ENCODE measurements at regions not wholly inside any gene's neighbourhood (a gene's known extent, or its start where the extent isn't known, plus 50 kb on each side); places are given as distances from the start of the nearest gene placed in this dataset.

DNA sequence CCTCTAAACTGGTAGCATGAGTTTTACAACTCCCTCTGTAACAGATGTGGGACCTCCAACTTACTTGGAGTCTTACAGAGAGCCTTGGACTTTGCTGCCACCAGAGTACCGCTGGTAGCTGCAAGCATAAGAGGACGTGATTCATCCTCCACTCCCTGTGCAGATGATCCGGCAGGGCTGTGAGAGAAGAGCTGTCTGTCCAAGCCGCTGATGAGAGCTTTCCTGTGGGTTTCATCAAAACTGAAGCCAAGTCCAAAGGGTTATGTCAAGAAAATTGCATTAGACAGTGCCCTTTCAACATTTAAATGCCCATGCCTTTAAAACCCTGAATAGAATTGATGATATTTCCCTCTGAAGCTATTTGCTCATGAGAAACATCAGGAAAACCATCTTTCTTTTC is 85.8 kb downstream of the LLPH start:
- Histone ChIP-seq H3K4me3 (ENCODE audit: extremely low read depth, insufficient read depth, low read length, poor library complexity, severe bottlenecking) (no peak overlapping the region), H3K36me3 (ENCODE audit: control insufficient read depth, insufficient read depth, low read length) (no peaks in the 10 kb centered on the region), H3K4me1 (ENCODE audit: control insufficient read depth, insufficient read depth, low read length, poor library complexity, severe bottlenecking) (no peaks in the 10 kb centered on the region), H3K27ac (ENCODE audit: low read depth, low read length, severe bottlenecking) (no peak overlapping the region), H3K9me3 (ENCODE audit: control insufficient read depth, low read length) (no peaks in the 10 kb centered on the region)
- WGBS, 2 experiments (ENCODE audit: insufficient coverage in 2 of 2), result 95 to 100% methylated on average over 3 to 4 of the region's 4 CpGs

DNA sequence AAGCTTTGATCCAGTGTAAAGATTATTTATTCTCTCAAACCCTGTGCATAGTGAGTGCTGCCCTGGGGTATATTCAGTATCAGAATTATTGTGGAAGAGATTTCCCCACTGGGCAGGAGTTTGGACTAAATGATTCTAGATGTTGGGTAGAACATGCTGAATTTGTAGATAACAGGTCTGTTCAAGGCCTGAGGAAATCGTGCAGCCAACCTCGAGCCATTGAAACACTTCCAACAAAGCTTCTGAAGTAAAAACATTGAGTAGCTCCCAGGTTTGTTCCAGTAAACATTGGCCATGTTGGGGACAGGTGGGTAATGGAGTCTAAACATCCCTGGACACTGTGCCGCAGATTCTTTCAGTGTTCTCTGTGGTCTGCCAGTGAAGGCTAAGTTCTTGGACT is 87.5 kb downstream of the LLPH start:
- H3K27ac ChIP-seq (ENCODE audit: low read depth, low read length, severe bottlenecking), result no peak overlapping the region
- 83 to 96% methylated on average over 3 of the region's 3 CpGs for WGBS, 2 experiments (ENCODE audit: insufficient coverage in 2 of 2)
- no peaks in the 10 kb centered on the region for H3K36me3 ChIP-seq (ENCODE audit: control insufficient read depth, insufficient read depth, low read length)
- H3K4me1 ChIP-seq (ENCODE audit: control insufficient read depth, insufficient read depth, low read length, poor library complexity, severe bottlenecking), result no peaks in the 10 kb centered on the region
- no peaks in the 10 kb centered on the region for H3K9me3 ChIP-seq (ENCODE audit: control insufficient read depth, low read length)
- H3K4me3 ChIP-seq (ENCODE audit: extremely low read depth, insufficient read depth, low read length, poor library complexity, severe bottlenecking), result no peak overlapping the region

DNA sequence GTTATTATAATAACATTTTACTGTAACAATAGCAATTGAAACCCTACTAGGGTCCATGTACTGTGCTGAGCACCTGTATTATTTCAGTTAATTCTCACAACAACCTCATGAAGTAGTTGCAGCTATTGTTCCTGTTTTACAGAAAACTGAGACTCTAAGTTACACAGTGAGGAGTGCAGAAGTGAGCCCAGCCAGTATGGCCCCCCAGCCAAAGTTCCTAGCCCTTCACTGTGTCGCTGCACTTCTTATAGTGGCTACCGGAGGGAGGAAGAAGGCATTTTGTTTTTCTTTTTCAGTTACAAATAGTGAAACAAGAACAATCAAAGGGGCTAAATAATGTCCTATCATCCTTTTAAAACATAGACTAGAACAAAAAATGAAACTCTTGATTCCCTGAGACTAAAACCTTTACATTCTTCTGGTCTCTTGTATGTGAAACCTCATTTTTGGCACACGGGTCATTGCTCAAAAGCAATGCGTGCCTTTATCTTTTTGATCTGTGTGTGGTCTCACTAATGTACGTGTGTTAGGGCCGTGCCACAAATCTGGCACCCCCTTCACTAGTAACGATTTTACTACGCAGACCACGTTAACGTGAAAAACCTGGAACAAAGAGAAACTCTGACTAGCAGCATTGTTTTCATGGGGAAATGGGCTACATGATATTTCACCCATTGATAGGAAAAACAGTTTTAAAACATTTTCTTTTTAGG is 88.7 kb downstream of the LLPH start:
- Histone ChIP-seq H3K36me3 (ENCODE audit: control insufficient read depth, insufficient read depth, low read length) (no peaks in the 10 kb centered on the region), H3K9me3 (ENCODE audit: control insufficient read depth, low read length) (no peaks in the 10 kb centered on the region), H3K4me1 (ENCODE audit: control insufficient read depth, insufficient read depth, low read length, poor library complexity, severe bottlenecking) (peaks cover 3% of the 10 kb centered on the region), H3K27ac (ENCODE audit: low read depth, low read length, severe bottlenecking) (no peak overlapping the region), H3K4me3 (ENCODE audit: extremely low read depth, insufficient read depth, low read length, poor library complexity, severe bottlenecking) (no peak overlapping the region)
- 96 to 100% methylated on average over 2 to 6 of the region's 10 CpGs for WGBS, 2 experiments (ENCODE audit: insufficient coverage in 2 of 2)

DNA sequence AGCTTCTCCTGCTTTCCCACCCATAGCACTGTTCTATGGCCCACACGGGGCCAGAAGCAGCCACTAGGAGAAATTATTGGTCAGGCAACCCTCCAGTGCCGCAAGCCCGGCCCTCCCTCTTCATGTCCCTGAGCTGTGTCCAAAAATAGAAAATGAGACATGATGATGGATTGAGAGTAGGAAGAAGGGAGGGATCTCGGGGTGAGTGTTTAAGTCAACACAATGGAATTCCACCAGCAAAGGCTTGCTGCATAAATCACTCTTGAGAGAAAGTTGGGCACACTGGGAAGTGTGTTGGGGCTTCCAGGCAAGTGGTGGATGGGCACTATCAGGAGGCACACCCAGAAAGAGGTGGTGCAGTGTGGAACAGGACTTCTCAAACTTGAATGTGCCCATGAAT is 94.2 kb downstream of the LLPH start:
- Histone ChIP-seq H3K27ac (ENCODE audit: low read depth, low read length, severe bottlenecking) (peak overlapping the region; percentile 85), H3K4me1 (ENCODE audit: control insufficient read depth, insufficient read depth, low read length, poor library complexity, severe bottlenecking) (peaks cover 12% of the 10 kb centered on the region), H3K9me3 (ENCODE audit: control insufficient read depth, low read length) (no peaks in the 10 kb centered on the region), H3K4me3 (ENCODE audit: extremely low read depth, insufficient read depth, low read length, poor library complexity, severe bottlenecking) (no peak overlapping the region), H3K36me3 (ENCODE audit: control insufficient read depth, insufficient read depth, low read length) (no peaks in the 10 kb centered on the region)
- 53 to 75% methylated on average over 4 of the region's 4 CpGs for WGBS, 2 experiments (ENCODE audit: insufficient coverage in 2 of 2)

DNA sequence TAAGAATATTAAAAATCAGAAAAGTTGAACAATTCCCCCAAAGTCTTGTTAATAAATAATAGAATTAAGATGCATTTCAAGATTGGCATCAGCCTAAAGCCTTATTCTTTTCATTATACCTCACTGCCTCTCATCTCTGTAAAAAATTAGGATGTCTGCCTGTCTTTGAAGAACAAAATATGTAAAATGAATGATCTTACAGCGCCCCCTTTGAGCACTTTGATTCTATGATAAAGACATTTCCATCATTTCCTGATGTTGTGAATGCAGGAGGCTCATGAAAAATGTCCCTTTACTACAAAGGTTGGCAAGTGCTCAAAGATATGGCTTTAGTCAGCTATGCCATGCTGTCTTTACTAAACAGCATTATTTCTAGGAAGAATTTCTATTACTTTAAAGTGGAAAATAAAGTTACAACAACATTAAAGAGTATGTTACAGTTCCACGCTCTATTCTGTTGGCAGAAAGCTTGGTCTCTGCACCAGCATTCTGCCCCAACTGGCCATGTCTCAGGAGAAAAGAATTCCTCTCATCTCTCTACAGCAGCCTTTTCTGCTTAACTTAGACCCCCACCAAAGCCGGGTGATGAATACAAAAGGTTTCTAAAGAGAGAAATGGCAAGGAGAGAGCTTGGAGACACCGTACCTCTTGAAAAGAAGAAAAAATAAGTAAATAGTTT is 95.1 kb downstream of the LLPH start:
- H3K36me3 ChIP-seq (ENCODE audit: control insufficient read depth, insufficient read depth, low read length), result no peaks in the 10 kb centered on the region
- H3K27ac ChIP-seq (ENCODE audit: low read depth, low read length, severe bottlenecking), result peak overlapping the region; percentile 85
- no peak overlapping the region for H3K4me3 ChIP-seq (ENCODE audit: extremely low read depth, insufficient read depth, low read length, poor library complexity, severe bottlenecking)
- 67% methylated on average over 1 of the region's 4 CpGs; no CpG with 5 or more reads in 1 of the 2 experiments for WGBS, 2 experiments (ENCODE audit: insufficient coverage in 2 of 2)
- H3K9me3 ChIP-seq (ENCODE audit: control insufficient read depth, low read length), result no peaks in the 10 kb centered on the region
- H3K4me1 ChIP-seq (ENCODE audit: control insufficient read depth, insufficient read depth, low read length, poor library complexity, severe bottlenecking), result peaks cover 12% of the 10 kb centered on the region

DNA sequence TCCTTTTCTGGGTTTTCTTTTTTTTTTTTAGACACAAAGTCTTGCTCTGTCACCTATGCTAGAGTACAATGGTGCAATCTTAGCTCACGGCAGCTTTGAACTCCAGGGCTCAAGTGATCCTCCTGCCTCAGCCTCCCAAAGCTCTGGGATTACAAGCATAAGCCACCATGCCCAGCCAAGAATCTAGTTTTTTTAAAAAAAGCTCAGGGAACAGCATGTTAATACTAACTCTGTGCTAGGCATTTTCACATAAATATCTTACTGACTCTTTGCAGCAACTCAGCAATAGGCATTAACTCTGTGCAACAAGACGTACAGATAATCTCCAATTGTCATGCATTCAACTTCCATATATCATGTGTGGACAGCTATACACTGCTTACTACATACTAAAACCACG is 97.4 kb downstream of the LLPH start:
- 88 to 97% methylated on average over 3 of the region's 3 CpGs for WGBS, 2 experiments (ENCODE audit: insufficient coverage in 2 of 2)
- H3K4me1 ChIP-seq (ENCODE audit: control insufficient read depth, insufficient read depth, low read length, poor library complexity, severe bottlenecking), result peaks cover 12% of the 10 kb centered on the region

DNA sequence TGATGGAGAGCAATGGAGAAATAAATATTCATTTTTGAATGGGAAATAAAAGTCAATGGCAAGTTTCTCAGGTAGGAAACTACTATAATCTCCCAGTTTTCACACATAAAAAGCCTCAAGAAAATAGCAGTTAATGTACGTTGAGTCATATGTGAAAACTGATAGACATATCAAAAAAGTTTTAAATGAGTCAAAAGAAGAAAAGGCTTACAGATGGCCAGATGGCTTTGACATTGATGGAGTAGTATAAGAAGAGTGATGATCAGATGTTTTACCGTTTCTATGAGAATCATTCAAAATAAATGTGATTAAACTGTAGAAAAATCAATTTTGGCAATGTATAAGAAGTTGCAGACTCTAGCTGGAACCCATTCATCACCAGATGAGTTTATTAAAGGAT is 97.8 kb downstream of the LLPH start:
- Histone ChIP-seq H3K36me3 (ENCODE audit: control insufficient read depth, insufficient read depth, low read length) (no peaks in the 10 kb centered on the region), H3K4me1 (ENCODE audit: control insufficient read depth, insufficient read depth, low read length, poor library complexity, severe bottlenecking) (peaks cover 12% of the 10 kb centered on the region), H3K4me3 (ENCODE audit: extremely low read depth, insufficient read depth, low read length, poor library complexity, severe bottlenecking) (no peak overlapping the region), H3K9me3 (ENCODE audit: control insufficient read depth, low read length) (no peaks in the 10 kb centered on the region), H3K27ac (ENCODE audit: low read depth, low read length, severe bottlenecking) (no peak overlapping the region)
- WGBS, 2 experiments (ENCODE audit: insufficient coverage in 2 of 2), result 93 to 100% methylated on average over 1 to 2 of the region's 2 CpGs

More for the DNA sequence above, 97.4 kb downstream of the LLPH start:
- no peaks in the 10 kb centered on the region for H3K36me3 ChIP-seq (ENCODE audit: control insufficient read depth, insufficient read depth, low read length)
- no peak overlapping the region for H3K27ac ChIP-seq (ENCODE audit: low read depth, low read length, severe bottlenecking)
- no peaks in the 10 kb centered on the region for H3K9me3 ChIP-seq (ENCODE audit: control insufficient read depth, low read length)
- no peak overlapping the region for H3K4me3 ChIP-seq (ENCODE audit: extremely low read depth, insufficient read depth, low read length, poor library complexity, severe bottlenecking)

DNA sequence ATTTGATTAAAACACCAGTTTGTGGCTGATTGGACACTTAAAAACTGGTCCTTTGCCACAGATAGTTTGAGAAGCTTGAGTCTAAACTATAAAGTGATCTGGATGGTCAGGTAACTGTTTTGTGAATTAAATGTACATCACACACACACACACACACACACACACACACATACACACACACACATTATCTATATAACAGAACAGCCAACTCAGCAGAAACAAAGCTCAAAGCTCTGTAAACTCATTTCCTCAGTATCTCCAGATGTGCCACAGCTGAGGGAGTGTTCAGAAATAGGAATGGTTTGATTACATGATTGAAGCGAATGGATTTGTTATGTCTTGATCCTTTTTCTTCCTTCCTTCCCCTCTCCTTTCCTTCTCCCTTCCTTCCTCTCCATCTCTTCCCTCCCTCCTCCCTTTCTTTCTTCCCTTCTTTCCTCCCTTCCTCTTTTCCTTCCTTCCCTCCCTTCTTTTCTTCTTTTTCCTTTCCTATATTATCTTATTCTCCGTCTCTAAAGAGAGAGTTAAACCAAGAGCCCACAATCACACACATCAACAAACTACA is 100.3 kb downstream of the LLPH start:
- WGBS, 2 experiments (ENCODE audit: insufficient coverage in 2 of 2), result no CpG with 5 or more reads among the region's 2 CpGs
- Histone ChIP-seq H3K4me1 (ENCODE audit: control insufficient read depth, insufficient read depth, low read length, poor library complexity, severe bottlenecking) (peaks cover 7% of the 10 kb centered on the region), H3K4me3 (ENCODE audit: extremely low read depth, insufficient read depth, low read length, poor library complexity, severe bottlenecking) (no peak overlapping the region), H3K27ac (ENCODE audit: low read depth, low read length, severe bottlenecking) (no peak overlapping the region), H3K9me3 (ENCODE audit: control insufficient read depth, low read length) (no peaks in the 10 kb centered on the region), H3K36me3 (ENCODE audit: control insufficient read depth, insufficient read depth, low read length) (no peaks in the 10 kb centered on the region)

DNA sequence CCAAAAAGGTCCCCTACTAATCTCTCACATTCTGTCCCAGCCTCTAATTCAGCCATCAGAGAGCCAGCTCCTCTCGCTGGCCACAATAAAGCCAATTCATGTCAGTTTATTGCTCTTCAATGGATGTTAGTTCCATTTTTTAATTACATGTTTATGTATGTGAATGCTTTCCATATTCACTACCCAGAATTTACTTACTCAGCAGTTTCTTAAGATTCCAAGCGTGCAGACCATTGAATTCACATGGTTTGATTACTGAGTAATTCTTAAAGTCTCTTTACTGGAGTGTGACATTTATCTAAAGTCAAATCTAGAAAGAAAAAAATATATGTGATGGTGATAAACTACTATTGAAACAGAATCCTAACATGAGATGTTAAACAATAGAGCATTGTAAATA is 102.2 kb downstream of the LLPH start:
- H3K36me3 ChIP-seq (ENCODE audit: control insufficient read depth, insufficient read depth, low read length), result no peaks in the 10 kb centered on the region
- no peak overlapping the region for H3K27ac ChIP-seq (ENCODE audit: low read depth, low read length, severe bottlenecking)
- 100% methylated on average over 1 of the region's 2 CpGs; no CpG with 5 or more reads in 1 of the 2 experiments for WGBS, 2 experiments (ENCODE audit: insufficient coverage in 2 of 2)
- H3K9me3 ChIP-seq (ENCODE audit: control insufficient read depth, low read length), result no peaks in the 10 kb centered on the region
- no peak overlapping the region for H3K4me3 ChIP-seq (ENCODE audit: extremely low read depth, insufficient read depth, low read length, poor library complexity, severe bottlenecking)
- peaks cover 7% of the 10 kb centered on the region for H3K4me1 ChIP-seq (ENCODE audit: control insufficient read depth, insufficient read depth, low read length, poor library complexity, severe bottlenecking)

DNA sequence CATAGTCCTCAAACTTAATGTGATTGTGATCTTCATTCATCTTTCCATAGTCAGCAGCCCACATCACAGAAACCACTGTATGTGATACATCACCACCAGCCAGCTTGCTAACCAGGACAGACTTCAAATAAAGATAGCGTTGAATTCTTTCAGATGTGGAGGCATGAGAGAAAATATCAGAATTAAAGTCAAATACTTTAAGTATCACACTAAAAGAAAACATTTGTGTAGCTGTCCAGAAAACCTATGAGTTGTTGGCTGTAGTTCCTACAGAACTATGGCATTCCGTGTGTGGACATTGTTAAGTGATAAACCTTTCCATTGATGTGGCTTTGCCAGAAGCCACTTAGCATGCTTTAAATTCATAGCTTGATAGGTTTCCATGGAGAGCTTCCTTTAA is 105.1 kb downstream of the LLPH start:
- Histone ChIP-seq H3K4me3 (ENCODE audit: extremely low read depth, insufficient read depth, low read length, poor library complexity, severe bottlenecking) (no peak overlapping the region), H3K36me3 (ENCODE audit: control insufficient read depth, insufficient read depth, low read length) (no peaks in the 10 kb centered on the region), H3K27ac (ENCODE audit: low read depth, low read length, severe bottlenecking) (no peak overlapping the region), H3K4me1 (ENCODE audit: control insufficient read depth, insufficient read depth, low read length, poor library complexity, severe bottlenecking) (peaks cover 7% of the 10 kb centered on the region), H3K9me3 (ENCODE audit: control insufficient read depth, low read length) (no peaks in the 10 kb centered on the region)
- 100% methylated on average over 1 of the region's 2 CpGs; no CpG with 5 or more reads in 1 of the 2 experiments for WGBS, 2 experiments (ENCODE audit: insufficient coverage in 2 of 2)

DNA sequence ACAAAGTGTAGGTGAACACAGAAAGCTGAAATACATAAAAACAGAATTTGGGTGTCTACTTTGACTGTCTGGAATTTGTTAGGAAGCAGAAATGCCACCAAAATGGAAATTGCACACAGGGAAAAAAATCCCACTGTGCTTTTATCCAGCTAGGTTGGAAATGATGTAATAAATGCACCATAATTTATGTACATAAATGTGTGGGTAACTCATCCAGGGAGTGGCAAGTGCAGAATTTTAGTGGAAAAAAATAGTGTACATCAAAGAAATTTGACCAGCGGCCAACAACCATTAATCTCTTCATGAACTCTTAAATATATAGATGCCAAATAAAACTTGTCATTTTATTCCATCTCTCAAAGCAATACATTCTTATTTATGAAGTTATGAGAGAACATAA is 105.6 kb downstream of the LLPH start:
- Histone ChIP-seq H3K36me3 (ENCODE audit: control insufficient read depth, insufficient read depth, low read length) (no peaks in the 10 kb centered on the region), H3K27ac (ENCODE audit: low read depth, low read length, severe bottlenecking) (no peak overlapping the region), H3K4me3 (ENCODE audit: extremely low read depth, insufficient read depth, low read length, poor library complexity, severe bottlenecking) (no peak overlapping the region), H3K4me1 (ENCODE audit: control insufficient read depth, insufficient read depth, low read length, poor library complexity, severe bottlenecking) (peaks cover 7% of the 10 kb centered on the region), H3K9me3 (ENCODE audit: control insufficient read depth, low read length) (no peaks in the 10 kb centered on the region)
- WGBS, 2 experiments (ENCODE audit: insufficient coverage in 2 of 2), result no CpG with 5 or more reads among the region's 1 CpG

Measured in mesodermal cell (in vitro differentiated cells).